HCT116 (cell line): ENCODE measurements at regions not wholly inside any gene's neighbourhood (a gene's known extent, or its start where the extent isn't known, plus 50 kb on each side); places are given as distances from the start of the nearest gene placed in this dataset.

Experiments used
- ATAC-seq: fragments of 200-7000 bp; cut with Tn5 transposase; 2 replicates; pipeline ENCODE4 v1.9.1; 2020; ENCODE audit warnings: mild to moderate bottlenecking, moderate library complexity
- BruUV-seq: library from RNA; stranded (reverse); fragments of 400-500 nt; replicated peaks from 2 replicates; lab custom pipeline; 2021; lab: Mats Ljungman, UMichigan
- CTCF ChIA-PET: fragments of 300-600 bp; sonication (Branson Sonifier 250); formaldehyde crosslinking; loops from one replicate; lab custom pipeline; 2021; ENCODE audit warnings: antibody characterized with exemption; lab: Charles Lee
- POLR2A ChIA-PET: fragments of 300-600, 350-600 bp; sonication (Branson Sonifier 250); formaldehyde crosslinking; loops from one replicate; lab custom pipeline; 2021; ENCODE audit warnings: antibody characterized with exemption; lab: Charles Lee
- RAD21 ChIA-PET, 2 experiments: fragments of 300-600 bp; sonication (Branson Sonifier 250); formaldehyde crosslinking; loops; one replicate each; lab custom pipeline; 2023; ENCODE audit warnings: low total read pairs in 2 of 2; ENCODE audit not compliant: uncharacterized antibody in 2 of 2, unreplicated experiment in 2 of 2, low non-redundant PET in 1 of 2; lab: Charles Lee
- DNase-seq: peaks from one replicate; pipeline ENCODE4 v3.0.0-alpha.2; 2010; ENCODE audit warnings: low read depth, low spot score
- H2AFZ ChIP-seq: fragments of 200-600 bp; shearing (Covaris generic), sonication (generic); 2 replicates; pipeline ENCODE4 v1.6.1; 2017; ENCODE audit warnings: low read depth, mixed run types, mixed read lengths, antibody characterized with exemption, low read length; ENCODE audit not compliant: poor library complexity, severe bottlenecking
- H3K27ac ChIP-seq: 2 replicates; pipeline ENCODE4 v1.5.1; 2012; ENCODE audit warnings: low read depth, low read length
- H3K27me3 ChIP-seq: fragments of 200-600 bp; sonication (generic); 2 replicates; pipeline ENCODE4 v1.6.1; 2016; ENCODE audit warnings: mixed run types, low read length, mixed read lengths; ENCODE audit not compliant: insufficient read depth
- H3K36me3 ChIP-seq, 2 experiments: fragments of 200-500 bp in 1 of 2; fragments of 200-600 bp in 1 of 2; sonication (Bioruptor generic) in 1 of 2; sonication (generic) in 1 of 2; 2 replicates each; pipeline versions ENCODE4 v1.5.1 to v1.6.1; 2014 to 2016; ENCODE audit warnings: low read length in 2 of 2, inconsistent platforms in 1 of 2, mixed read lengths in 1 of 2, mixed run types in 1 of 2; ENCODE audit not compliant: insufficient read depth in 2 of 2, control insufficient read depth in 1 of 2
- H3K4me1 ChIP-seq, 2 experiments: fragments of 200-600 bp in 1 of 2; sonication (generic) in 1 of 2; 2 replicates each; pipeline versions ENCODE4 v1.5.1 to v1.6.1; 2012 to 2017; ENCODE audit warnings: low read length in 2 of 2, inconsistent platforms in 1 of 2, mild to moderate bottlenecking in 1 of 2, mixed read lengths in 1 of 2, mixed run types in 1 of 2, moderate library complexity in 1 of 2; ENCODE audit not compliant: insufficient read depth in 2 of 2, control insufficient read depth in 1 of 2
- H3K4me2 ChIP-seq: fragments of 200-600 bp; sonication (generic); 2 replicates; pipeline ENCODE4 v1.6.1; 2017; ENCODE audit warnings: mixed run types, low read length, mixed read lengths
- H3K4me3 ChIP-seq, 2 experiments: fragments of 200-600 bp in 1 of 2; sonication (generic) in 1 of 2; replicated peaks in 1 of 2; 2 replicates each; pipeline ENCODE4 v1.5.1; 2011 to 2016; ENCODE audit warnings: low read length in 2 of 2, control low read depth in 1 of 2, low read depth in 1 of 2, mild to moderate bottlenecking in 1 of 2, mixed read lengths in 1 of 2, mixed run types in 1 of 2
- H3K79me2 ChIP-seq: fragments of 200-600 bp; sonication (generic); 2 replicates; pipeline ENCODE4 v1.6.1; 2017; ENCODE audit warnings: mild to moderate bottlenecking, mixed run types, low read length, moderate library complexity, mixed read lengths; ENCODE audit not compliant: insufficient read depth
- H3K9ac ChIP-seq: fragments of 200-600 bp; sonication (generic); 2 replicates; pipeline ENCODE4 v1.6.1; 2016; ENCODE audit warnings: low read length, mixed read lengths
- H3K9me2 ChIP-seq: fragments of 200-600 bp; sonication (generic), shearing (Covaris generic); 2 replicates; pipeline ENCODE4 v1.6.1; 2017; ENCODE audit warnings: mixed run types, mild to moderate bottlenecking, moderate library complexity; ENCODE audit not compliant: insufficient read depth
- H3K9me3 ChIP-seq, 2 experiments: fragments of 200-500 bp in 1 of 2; fragments of 200-600 bp in 1 of 2; sonication (Bioruptor generic) in 1 of 2; sonication (generic) in 1 of 2; 2 replicates each; pipeline ENCODE4 v1.6.1; 2014 to 2017; ENCODE audit warnings: low read length in 2 of 2, mixed read lengths in 2 of 2, inconsistent platforms in 1 of 2, low read depth in 1 of 2, mild to moderate bottlenecking in 1 of 2, mixed run types in 1 of 2, moderate library complexity in 1 of 2; ENCODE audit not compliant: control insufficient read depth in 1 of 2, insufficient read depth in 1 of 2
- H4K20me1 ChIP-seq: fragments of 200-600 bp; sonication (generic), shearing (Covaris generic); 2 replicates; pipeline ENCODE4 v1.6.1; 2017; ENCODE audit warnings: mixed run types, mild to moderate bottlenecking, moderate library complexity; ENCODE audit not compliant: insufficient read depth
- CBX3 ChIP-seq: IDR thresholded peaks from 2 replicates; pipeline ENCODE4 v1.6.1; 2012; ENCODE audit warnings: low read depth
- CEBPB ChIP-seq: IDR thresholded peaks from 2 replicates; pipeline ENCODE4 v1.6.1; 2012; ENCODE audit warnings: low read depth
- EZH2 ChIP-seq: fragments of 200-600 bp; sonication (generic); IDR thresholded peaks from 2 replicates; pipeline ENCODE4 v1.6.1; 2017; ENCODE audit warnings: antibody characterized with exemption, mixed run types
- JUND ChIP-seq: IDR thresholded peaks from 2 replicates; pipeline ENCODE4 v1.6.1; 2012
- POLR2A ChIP-seq: IDR thresholded peaks from 2 replicates; pipeline ENCODE4 v1.7.0; 2011; ENCODE audit warnings: borderline replicate concordance; ENCODE audit not compliant: insufficient read depth, insufficient read length; ENCODE audit errors: extremely low read depth
- POLR2AphosphoS5 ChIP-seq: IDR thresholded peaks from 2 replicates; pipeline ENCODE4 v1.6.1; 2011; ENCODE audit warnings: mild to moderate bottlenecking, low read depth, low read length, moderate library complexity
- RAD21 ChIP-seq: IDR thresholded peaks from 2 replicates; pipeline ENCODE4 v1.6.1; 2012; ENCODE audit warnings: low read depth, mild to moderate bottlenecking
- ZNF274 ChIP-seq: fragments of 200-500 bp; sonication (Bioruptor generic); IDR thresholded peaks from 2 replicates; pipeline ENCODE4 v1.6.1; 2014; ENCODE audit warnings: mild to moderate bottlenecking, low read depth, low read length, inconsistent platforms
- intact Hi-C: fragments of 100-400 bp; cut with micrococcal nuclease; formaldehyde crosslinking; loops from 2 replicates; pipeline ENCODE4 v1.10.0; 2022
- TF ChIP-seq, protein P1 (sequence below): IDR thresholded peaks from 2 replicates; pipeline ENCODE4 v1.6.1; 2012
- TF ChIP-seq, protein P2 (sequence below), 3 experiments: fragments of 200-600 bp in 1 of 3; sonication (generic) in 1 of 3; IDR thresholded peaks in 2 of 3; conservative IDR thresholded peaks in 1 of 3; 2 replicates each; pipeline ENCODE4 v1.5.1; 2012 to 2017; ENCODE audit warnings: low read depth in 2 of 3, low read length in 2 of 3, antibody characterized with exemption in 1 of 3, borderline replicate concordance in 1 of 3, control low read depth in 1 of 3, mild to moderate bottlenecking in 1 of 3, mixed read lengths in 1 of 3, mixed run types in 1 of 3, moderate library complexity in 1 of 3; ENCODE audit not compliant: insufficient read depth in 1 of 3
- TF ChIP-seq, protein P3 (sequence below): IDR thresholded peaks from 2 replicates; pipeline ENCODE4 v1.6.1; 2012; ENCODE audit warnings: low read depth
- TF ChIP-seq, protein P4 (sequence below): IDR thresholded peaks from 2 replicates; pipeline ENCODE4 v1.6.1; 2012

DNA sequence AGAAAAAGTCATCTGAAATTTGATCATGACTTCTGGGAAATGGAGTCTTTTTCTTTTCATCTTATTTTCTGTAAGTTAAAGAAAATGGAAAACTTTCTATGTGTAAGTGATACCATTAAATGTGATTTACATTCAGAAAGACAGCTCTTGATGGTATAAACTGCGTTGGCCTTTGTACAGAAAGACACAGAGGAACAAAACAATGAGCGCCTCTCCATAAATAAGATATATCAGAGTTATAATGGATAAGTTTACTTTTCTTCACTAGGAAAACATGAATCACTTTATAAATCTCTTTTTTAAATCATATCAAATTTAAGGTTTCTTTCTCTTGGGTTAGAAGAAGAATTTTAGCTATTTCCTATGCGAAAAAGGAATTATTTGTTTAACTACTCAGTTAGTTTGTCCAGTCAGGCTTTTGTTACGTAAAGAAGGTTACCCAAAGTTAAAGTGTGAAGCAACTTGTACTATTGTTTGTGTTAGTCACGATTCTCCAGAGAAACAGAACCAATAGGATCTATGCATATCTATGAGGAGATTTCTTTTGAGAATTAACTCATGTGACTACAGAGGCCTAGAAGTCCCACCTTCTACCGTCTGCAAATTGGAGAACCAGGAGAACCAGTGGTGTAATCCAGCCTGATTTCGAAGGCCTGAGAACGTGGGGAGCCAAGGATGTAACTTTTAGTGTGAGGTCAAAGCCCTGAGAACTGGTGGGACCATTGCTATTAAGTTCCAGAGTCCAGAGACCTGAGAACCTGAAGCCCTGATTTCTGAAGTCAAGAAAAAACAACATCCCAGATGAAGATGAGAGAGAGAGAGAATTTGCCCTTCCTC is 295.4 kb upstream of the KCNJ16 start:
- H3K4me2 ChIP-seq: no peak overlapping the region
- no peak for ATAC-seq
- H3K36me3 ChIP-seq: no peaks in the 10 kb centered on the region
- no peaks in the 10 kb centered on the region for H3K4me1 ChIP-seq
- H3K9me2 ChIP-seq: no peaks in the 10 kb centered on the region
- intact Hi-C loops: no loop called here
- H3K79me2 ChIP-seq: no peaks in the 10 kb centered on the region
- no peak overlapping the region for H3K4me3 ChIP-seq
- H3K9ac ChIP-seq: no peak overlapping the region
- ChIA-PET POLR2A (no interaction called here), RAD21 (no interaction called here), CTCF (no interaction called here)
- no peak overlapping the region for H3K27ac ChIP-seq
- peaks cover 7% of the 10 kb centered on the region in 2 experiments; a peak in 2 of 4 replicates for H3K9me3 ChIP-seq
- DNase-seq: no peak
- no peak overlapping the region for H2AFZ ChIP-seq
- no peak for TF ChIP-seq JUND
- no peak for TF ChIP-seq EZH2
- TF ChIP-seq RAD21: no peak
- no peak for TF ChIP-seq CEBPB
- TF ChIP-seq POLR2A: no peak
- TF ChIP-seq, protein P1, sequence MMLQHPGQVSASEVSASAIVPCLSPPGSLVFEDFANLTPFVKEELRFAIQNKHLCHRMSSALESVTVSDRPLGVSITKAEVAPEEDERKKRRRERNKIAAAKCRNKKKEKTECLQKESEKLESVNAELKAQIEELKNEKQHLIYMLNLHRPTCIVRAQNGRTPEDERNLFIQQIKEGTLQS: no peak
- TF ChIP-seq, protein P2, sequence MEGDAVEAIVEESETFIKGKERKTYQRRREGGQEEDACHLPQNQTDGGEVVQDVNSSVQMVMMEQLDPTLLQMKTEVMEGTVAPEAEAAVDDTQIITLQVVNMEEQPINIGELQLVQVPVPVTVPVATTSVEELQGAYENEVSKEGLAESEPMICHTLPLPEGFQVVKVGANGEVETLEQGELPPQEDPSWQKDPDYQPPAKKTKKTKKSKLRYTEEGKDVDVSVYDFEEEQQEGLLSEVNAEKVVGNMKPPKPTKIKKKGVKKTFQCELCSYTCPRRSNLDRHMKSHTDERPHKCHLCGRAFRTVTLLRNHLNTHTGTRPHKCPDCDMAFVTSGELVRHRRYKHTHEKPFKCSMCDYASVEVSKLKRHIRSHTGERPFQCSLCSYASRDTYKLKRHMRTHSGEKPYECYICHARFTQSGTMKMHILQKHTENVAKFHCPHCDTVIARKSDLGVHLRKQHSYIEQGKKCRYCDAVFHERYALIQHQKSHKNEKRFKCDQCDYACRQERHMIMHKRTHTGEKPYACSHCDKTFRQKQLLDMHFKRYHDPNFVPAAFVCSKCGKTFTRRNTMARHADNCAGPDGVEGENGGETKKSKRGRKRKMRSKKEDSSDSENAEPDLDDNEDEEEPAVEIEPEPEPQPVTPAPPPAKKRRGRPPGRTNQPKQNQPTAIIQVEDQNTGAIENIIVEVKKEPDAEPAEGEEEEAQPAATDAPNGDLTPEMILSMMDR (IDR thresholded peaks at IDR 0.05 in 2 of 3, conservative IDR thresholded peaks at IDR 0.05 in 1 of 3; ENCODE audit: borderline replicate concordance in 1 of 3, insufficient read depth in 1 of 3, low read depth in 2 of 3, low read length in 2 of 3): no peak
- TF ChIP-seq CBX3: no peak
- TF ChIP-seq, protein P3, sequence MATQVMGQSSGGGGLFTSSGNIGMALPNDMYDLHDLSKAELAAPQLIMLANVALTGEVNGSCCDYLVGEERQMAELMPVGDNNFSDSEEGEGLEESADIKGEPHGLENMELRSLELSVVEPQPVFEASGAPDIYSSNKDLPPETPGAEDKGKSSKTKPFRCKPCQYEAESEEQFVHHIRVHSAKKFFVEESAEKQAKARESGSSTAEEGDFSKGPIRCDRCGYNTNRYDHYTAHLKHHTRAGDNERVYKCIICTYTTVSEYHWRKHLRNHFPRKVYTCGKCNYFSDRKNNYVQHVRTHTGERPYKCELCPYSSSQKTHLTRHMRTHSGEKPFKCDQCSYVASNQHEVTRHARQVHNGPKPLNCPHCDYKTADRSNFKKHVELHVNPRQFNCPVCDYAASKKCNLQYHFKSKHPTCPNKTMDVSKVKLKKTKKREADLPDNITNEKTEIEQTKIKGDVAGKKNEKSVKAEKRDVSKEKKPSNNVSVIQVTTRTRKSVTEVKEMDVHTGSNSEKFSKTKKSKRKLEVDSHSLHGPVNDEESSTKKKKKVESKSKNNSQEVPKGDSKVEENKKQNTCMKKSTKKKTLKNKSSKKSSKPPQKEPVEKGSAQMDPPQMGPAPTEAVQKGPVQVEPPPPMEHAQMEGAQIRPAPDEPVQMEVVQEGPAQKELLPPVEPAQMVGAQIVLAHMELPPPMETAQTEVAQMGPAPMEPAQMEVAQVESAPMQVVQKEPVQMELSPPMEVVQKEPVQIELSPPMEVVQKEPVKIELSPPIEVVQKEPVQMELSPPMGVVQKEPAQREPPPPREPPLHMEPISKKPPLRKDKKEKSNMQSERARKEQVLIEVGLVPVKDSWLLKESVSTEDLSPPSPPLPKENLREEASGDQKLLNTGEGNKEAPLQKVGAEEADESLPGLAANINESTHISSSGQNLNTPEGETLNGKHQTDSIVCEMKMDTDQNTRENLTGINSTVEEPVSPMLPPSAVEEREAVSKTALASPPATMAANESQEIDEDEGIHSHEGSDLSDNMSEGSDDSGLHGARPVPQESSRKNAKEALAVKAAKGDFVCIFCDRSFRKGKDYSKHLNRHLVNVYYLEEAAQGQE: no peak
- TF ChIP-seq ZNF274: no peak
- TF ChIP-seq POLR2AphosphoS5: no peak
- TF ChIP-seq, protein P4, sequence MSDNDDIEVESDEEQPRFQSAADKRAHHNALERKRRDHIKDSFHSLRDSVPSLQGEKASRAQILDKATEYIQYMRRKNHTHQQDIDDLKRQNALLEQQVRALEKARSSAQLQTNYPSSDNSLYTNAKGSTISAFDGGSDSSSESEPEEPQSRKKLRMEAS: no peak
- H3K27me3 ChIP-seq: no peaks in the 10 kb centered on the region
- no TSS peak for BruUV-seq
- no peaks in the 10 kb centered on the region for H4K20me1 ChIP-seq
